ENCODE measurements at regions not wholly inside any gene's neighbourhood (a gene's known extent, or its start where the extent isn't known, plus 50 kb on each side); places are given as distances from the start of the nearest gene placed in this dataset.

DNA sequence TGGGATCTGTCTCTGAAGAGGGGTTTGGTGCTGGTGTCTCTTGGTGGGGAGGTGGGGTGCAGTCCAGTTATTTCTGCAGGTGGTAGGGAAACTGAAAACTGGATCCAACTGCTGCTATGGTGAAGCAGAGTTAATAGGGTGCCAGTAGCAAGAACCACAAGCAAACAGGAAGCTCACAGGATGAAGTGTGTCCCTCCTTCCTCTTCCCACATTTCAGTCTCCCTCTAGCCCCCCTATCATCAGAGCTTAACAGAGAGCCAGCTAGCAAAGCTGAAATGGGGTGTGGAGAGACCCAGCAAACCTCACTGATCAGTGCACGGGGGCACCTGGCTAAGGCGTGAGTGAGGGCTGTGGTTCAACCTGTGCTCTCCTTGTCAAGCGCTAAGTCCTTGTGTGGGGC lies 69.1 kb upstream of the C12orf71 start:
- no peak overlapping the region for H3K4me3 ChIP-seq (ENCODE audit: low read depth, low read length)
- no peak for TF ChIP-seq CTCF (IDR thresholded peaks at IDR 0.05; ENCODE audit: control insufficient read depth, extremely low read depth, insufficient read depth)
- no peak for DNase-seq (ENCODE audit: low read depth)

GRCh38 chr12:27158297-27158696 lies 75.9 kb upstream of the C12orf71 start:
- H3K4me3 ChIP-seq (ENCODE audit: low read depth, low read length) = no peak overlapping the region
- no peak for DNase-seq (ENCODE audit: low read depth)
- TF ChIP-seq CTCF (IDR thresholded peaks at IDR 0.05; ENCODE audit: control insufficient read depth, extremely low read depth, insufficient read depth) = no peak

- no peak for DNase-seq (ENCODE audit: low read depth)
- H3K4me3 ChIP-seq (ENCODE audit: low read depth, low read length) = no peak overlapping the region
- TF ChIP-seq CTCF (IDR thresholded peaks at IDR 0.05; ENCODE audit: control insufficient read depth, extremely low read depth, insufficient read depth) = no peak
Observed at GRCh38 chr12:27161458-27162228, 79.3 kb upstream of the C12orf71 start.

DNA sequence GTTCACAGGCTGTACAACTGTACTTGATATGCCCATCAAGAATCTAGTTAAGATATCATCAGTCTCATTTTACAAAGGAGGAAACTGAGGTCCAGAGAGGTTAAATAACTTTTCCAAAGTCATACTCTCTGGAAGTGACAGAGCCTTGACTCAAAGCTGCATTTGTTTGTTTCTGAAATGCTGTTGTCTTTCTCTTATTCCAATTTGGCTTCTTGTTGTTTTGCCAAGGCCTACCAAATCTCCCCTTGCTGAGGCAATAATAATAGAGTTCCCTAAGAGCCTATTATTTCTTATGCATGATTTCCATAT lies 79.8 kb upstream of the C12orf71 start:
- no peak overlapping the region for H3K4me3 ChIP-seq (ENCODE audit: low read depth, low read length)
- DNase-seq (ENCODE audit: low read depth) = no peak

DNA sequence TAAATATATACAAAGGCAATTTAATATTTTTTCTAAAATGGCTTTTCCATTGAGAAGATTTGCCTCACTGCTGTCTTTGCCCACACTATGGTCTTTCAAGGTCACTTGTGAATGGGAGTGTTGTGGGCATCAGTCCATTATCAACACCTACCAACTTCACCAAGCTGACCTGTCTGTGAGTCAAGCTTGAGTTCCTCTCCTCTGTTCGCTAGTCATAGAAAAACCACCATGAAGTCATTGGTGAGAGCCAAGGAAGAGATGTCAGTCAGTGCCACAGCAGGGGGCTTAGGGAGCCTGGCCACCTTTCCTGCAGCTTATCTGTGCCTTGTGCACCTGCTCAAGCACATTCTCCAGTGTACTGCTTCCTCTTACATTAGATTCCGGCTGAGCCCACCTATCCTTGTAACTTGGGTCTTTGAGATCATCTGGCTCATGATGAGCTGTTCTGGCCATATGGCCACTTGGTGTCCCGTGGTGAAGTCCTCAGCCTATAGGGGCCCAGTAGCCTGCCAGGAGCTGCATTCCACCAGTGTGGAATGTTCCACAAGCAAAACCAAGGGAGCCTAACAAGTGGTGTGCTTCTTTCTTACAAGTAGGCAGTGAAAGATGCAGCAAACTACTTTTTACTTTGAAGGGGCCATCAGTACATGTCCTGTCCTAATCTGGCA lies 80.8 kb upstream of the C12orf71 start:
- no peak for TF ChIP-seq CTCF (IDR thresholded peaks at IDR 0.05; ENCODE audit: control insufficient read depth, extremely low read depth, insufficient read depth)
- H3K4me3 ChIP-seq (ENCODE audit: low read depth, low read length) = no peak overlapping the region
- DNase-seq (ENCODE audit: low read depth) = no peak

More for the DNA sequence above, 79.8 kb upstream of the C12orf71 start:
- TF ChIP-seq CTCF (IDR thresholded peaks at IDR 0.05; ENCODE audit: control insufficient read depth, extremely low read depth, insufficient read depth) = no peak

- H3K4me3 ChIP-seq (ENCODE audit: low read depth, low read length) = no peak overlapping the region
- TF ChIP-seq CTCF (IDR thresholded peaks at IDR 0.05; ENCODE audit: control insufficient read depth, extremely low read depth, insufficient read depth) = no peak
- DNase-seq (ENCODE audit: low read depth) = no peak
Observed at GRCh38 chr12:27163894-27164293, 80.2 kb upstream of the STK38L start.
